Sigmoid colon (tissue), 6 donors: ENCODE measurements at regions not wholly inside any gene's neighbourhood (a gene's known extent, or its start where the extent isn't known, plus 50 kb on each side); places are given as distances from the start of the nearest gene placed in this dataset.

ENCODE experiments used
- DNase-seq: peaks from one replicate; pipeline ENCODE4 v3.0.0-alpha.2; 2019
- H3K27ac ChIP-seq, 4 donors: fragments of 200-600 bp; sonication (generic); one replicate each; pipeline ENCODE4 v1.5.1; 2016 to 2019; ENCODE audit warnings: mild to moderate bottlenecking in 1 of 4
- H3K27me3 ChIP-seq, 3 donors: fragments of 200-600 bp; sonication (generic); one replicate each; pipeline ENCODE4 v1.5.1; 2019; ENCODE audit warnings: mild to moderate bottlenecking in 1 of 3
- H3K36me3 ChIP-seq, 4 donors: fragments of 200-600 bp; sonication (generic); one replicate each; pipeline ENCODE4 v1.5.1; 2016 to 2019
- H3K4me1 ChIP-seq, 4 donors: fragments of 200-600 bp; sonication (generic); one replicate each; pipeline ENCODE4 v1.5.1; 2017 to 2019
- H3K4me3 ChIP-seq, 4 donors: fragments of 200-600 bp; sonication (generic); one replicate each; pipeline ENCODE4 v1.5.1; 2017 to 2019; ENCODE audit warnings: mild to moderate bottlenecking in 2 of 4, moderate library complexity in 1 of 4
- H3K9me3 ChIP-seq, 4 donors: fragments of 200-600 bp in 3 of 4; sonication (generic) in 3 of 4; one replicate each; pipeline versions ENCODE4 v1.5.1 to v1.6.1; 2013 to 2019
- EP300 ChIP-seq, 4 donors: sonication (generic); formaldehyde crosslinking; IDR thresholded peaks; one replicate each; pipeline ENCODE4 v1.6.1; 2017; ENCODE audit warnings: antibody characterized with exemption in 4 of 4
- POLR2A ChIP-seq, 2 donors: fragments of 450-650 bp; IDR thresholded peaks; one replicate each; pipeline ENCODE4 v1.6.1; 2016; ENCODE audit warnings: antibody characterized with exemption in 2 of 2, mild to moderate bottlenecking in 2 of 2, moderate library complexity in 2 of 2
- POLR2AphosphoS5 ChIP-seq, 4 donors: sonication (generic); formaldehyde crosslinking; IDR thresholded peaks; one replicate each; pipeline ENCODE4 v1.6.1; 2017; ENCODE audit warnings: antibody characterized with exemption in 4 of 4
- WGBS, 2 donors: extraction: QIAGEN DNeasy Blood & Tissue Kit; methylation state at CpG; one replicate each; pipeline ENCODE4 v1.1.7; 2013; 5-methylcytosine and 5-hydroxymethylcytosine counted together
- intact Hi-C: fragments of 100-400 bp; cut with DNase I; formaldehyde crosslinking; loops from one replicate; pipeline ENCODE4 v1.15.1; 2023
- TF ChIP-seq, protein P1 (sequence below), 4 experiments: fragments of 450-650 bp in 3 of 4; fragments of 200-600 bp in 1 of 4; IDR thresholded peaks; one replicate each; pipeline ENCODE4 v1.5.1; 2016 to 2019; ENCODE audit warnings: antibody characterized with exemption in 4 of 4, mild to moderate bottlenecking in 3 of 4, moderate library complexity in 2 of 4
- donor health status: healthy with polysubstance abuse.
- donor health status: healthy.

DNA sequence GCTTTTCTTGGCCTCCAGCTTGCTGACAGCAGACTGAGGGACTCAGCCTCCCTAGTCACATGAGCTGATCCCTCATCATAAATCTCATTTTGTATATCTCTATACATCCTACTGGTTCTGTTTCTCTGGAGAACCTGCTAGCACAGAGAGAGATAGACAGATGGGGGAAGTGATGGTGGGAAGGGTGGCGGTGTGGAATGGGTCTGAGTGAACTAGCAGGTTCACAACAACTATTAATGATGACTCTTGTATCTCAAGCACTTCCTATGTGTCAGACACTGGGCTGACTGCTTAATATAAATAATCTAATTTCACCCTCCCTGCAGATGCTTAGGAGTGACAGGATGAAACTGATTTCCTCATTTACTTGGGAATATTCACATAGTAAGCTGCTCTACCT lies 106.9 kb upstream of the TLE3 start:
- no peaks in the 10 kb centered on the region for H3K36me3 ChIP-seq
- no peaks in the 10 kb centered on the region for H3K27me3 ChIP-seq
- H3K9me3 ChIP-seq = no peaks in the 10 kb centered on the region
- 95 to 96% methylated on average over 1 of the region's 1 CpG for WGBS, 2 donors
- TF ChIP-seq POLR2A (IDR thresholded peaks at IDR 0.05) (no peak), EP300 (IDR thresholded peaks at IDR 0.05) (no peak), POLR2AphosphoS5 (IDR thresholded peaks at IDR 0.05) (no peak)
- TF ChIP-seq, protein P1, sequence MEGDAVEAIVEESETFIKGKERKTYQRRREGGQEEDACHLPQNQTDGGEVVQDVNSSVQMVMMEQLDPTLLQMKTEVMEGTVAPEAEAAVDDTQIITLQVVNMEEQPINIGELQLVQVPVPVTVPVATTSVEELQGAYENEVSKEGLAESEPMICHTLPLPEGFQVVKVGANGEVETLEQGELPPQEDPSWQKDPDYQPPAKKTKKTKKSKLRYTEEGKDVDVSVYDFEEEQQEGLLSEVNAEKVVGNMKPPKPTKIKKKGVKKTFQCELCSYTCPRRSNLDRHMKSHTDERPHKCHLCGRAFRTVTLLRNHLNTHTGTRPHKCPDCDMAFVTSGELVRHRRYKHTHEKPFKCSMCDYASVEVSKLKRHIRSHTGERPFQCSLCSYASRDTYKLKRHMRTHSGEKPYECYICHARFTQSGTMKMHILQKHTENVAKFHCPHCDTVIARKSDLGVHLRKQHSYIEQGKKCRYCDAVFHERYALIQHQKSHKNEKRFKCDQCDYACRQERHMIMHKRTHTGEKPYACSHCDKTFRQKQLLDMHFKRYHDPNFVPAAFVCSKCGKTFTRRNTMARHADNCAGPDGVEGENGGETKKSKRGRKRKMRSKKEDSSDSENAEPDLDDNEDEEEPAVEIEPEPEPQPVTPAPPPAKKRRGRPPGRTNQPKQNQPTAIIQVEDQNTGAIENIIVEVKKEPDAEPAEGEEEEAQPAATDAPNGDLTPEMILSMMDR (IDR thresholded peaks at IDR 0.05) = no peak
- H3K4me1 ChIP-seq = peaks cover 0 to 30% (median 22%) of the 10 kb centered on the region in 4 donors
- intact Hi-C loops = no loop called here
- H3K4me3 ChIP-seq = no peak overlapping the region
- H3K27ac ChIP-seq = no peak overlapping the region
- DNase-seq = no peak

DNA sequence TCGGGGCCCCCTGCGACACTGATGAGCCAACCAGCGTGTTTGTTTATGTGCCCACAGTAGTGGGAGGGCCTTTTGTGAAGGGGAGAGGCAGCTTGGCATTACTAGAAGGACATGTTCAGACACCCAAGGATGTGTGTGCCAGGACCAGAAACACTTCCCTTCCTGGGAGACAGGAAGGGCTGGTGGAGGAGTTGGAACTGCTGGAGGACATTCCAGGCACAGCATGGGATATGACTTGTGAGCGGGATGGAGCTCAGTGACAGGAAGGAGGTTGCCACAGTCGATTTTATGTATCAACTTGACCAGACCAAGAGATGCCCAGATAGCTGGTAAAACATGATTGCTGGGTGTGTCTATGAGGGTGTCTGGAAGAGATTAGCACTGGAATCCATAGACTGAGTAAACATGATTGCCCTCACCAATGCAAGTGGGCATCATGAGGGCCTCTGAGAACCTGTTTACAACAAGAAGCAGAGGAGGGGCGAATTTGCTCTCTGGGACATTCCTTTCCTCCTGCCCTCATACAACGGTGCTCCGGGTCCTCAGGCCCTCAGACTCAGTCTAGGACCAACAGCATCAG lies 106.4 kb upstream of the TLE3 start:
- TF ChIP-seq EP300 (IDR thresholded peaks at IDR 0.05) = no peak
- no peaks in the 10 kb centered on the region for H3K36me3 ChIP-seq
- intact Hi-C loops = no loop called here
- H3K4me1 ChIP-seq = peaks cover 0 to 33% (median 25%) of the 10 kb centered on the region in 4 donors
- WGBS, 2 donors = 87 to 90% methylated on average over 8 of the region's 8 CpGs
- no peaks in the 10 kb centered on the region for H3K27me3 ChIP-seq
- no peak overlapping the region for H3K4me3 ChIP-seq
- no peak for DNase-seq
- no peaks in the 10 kb centered on the region for H3K9me3 ChIP-seq
- H3K27ac ChIP-seq = no peak overlapping the region

DNA sequence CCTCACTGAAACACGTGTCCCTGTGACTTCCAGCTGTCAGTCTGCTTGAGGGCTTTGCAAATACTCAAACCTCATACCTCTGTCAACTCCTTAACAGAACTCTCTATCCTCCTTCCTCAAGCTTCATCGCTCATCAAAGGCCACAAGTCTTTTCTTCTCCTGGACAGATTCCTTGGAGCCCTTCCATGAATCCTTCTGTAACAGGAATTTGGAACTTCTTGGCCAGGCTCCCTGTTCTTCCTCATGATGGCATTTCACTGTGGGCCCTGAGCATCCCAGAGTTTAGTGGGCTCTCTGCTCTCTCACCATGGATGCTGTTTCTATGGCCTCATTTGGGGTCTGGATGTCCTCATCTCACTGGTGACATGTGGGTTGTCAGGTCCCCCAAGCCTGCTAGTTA lies 105.0 kb upstream of the TLE3 start:
- 73 to 74% methylated on average over 2 of the region's 2 CpGs for WGBS, 2 donors
- H3K4me3 ChIP-seq = no peak overlapping the region
- peak overlapping the region in 2 of 4 donors; percentile 23 to 36 for H3K27ac ChIP-seq
- TF ChIP-seq, protein P1 (IDR thresholded peaks at IDR 0.05) = no peak
- TF ChIP-seq POLR2A (IDR thresholded peaks at IDR 0.05) (no peak), EP300 (IDR thresholded peaks at IDR 0.05) (no peak), POLR2AphosphoS5 (IDR thresholded peaks at IDR 0.05) (no peak)
- no peaks in the 10 kb centered on the region for H3K9me3 ChIP-seq
- intact Hi-C loops = no loop called here
- no peaks in the 10 kb centered on the region for H3K36me3 ChIP-seq
- H3K4me1 ChIP-seq = peaks cover 0 to 33% (median 25%) of the 10 kb centered on the region in 4 donors
- no peaks in the 10 kb centered on the region for H3K27me3 ChIP-seq
- DNase-seq = no peak

DNA sequence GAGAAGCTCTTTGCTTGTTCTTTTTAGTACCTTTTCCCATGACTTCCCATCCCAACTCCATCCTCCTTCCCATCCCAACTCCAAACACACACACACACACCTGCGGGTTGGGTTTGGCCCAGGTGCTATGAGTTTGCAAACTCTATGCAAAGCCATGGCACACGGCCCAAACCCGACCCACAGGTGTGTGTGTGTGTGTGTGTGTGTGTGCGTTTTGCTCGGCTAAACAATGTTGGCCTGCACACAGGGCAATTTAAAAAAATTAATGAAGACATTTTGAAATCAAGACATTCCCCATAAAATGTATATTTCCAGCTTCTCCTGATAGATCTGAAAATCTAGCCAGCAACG lies 103.7 kb upstream of the TLE3 start:
- Histone ChIP-seq H3K4me1 (peaks cover 0 to 41% (median 30%) of the 10 kb centered on the region in 4 donors), H3K27me3 (no peaks in the 10 kb centered on the region), H3K4me3 (no peak overlapping the region), H3K36me3 (no peaks in the 10 kb centered on the region), H3K27ac (peak overlapping the region in 2 of 4 donors; percentile 70 to 80), H3K9me3 (no peaks in the 10 kb centered on the region)
- intact Hi-C loops = no loop called here
- TF ChIP-seq POLR2AphosphoS5 (IDR thresholded peaks at IDR 0.05) (no peak), POLR2A (IDR thresholded peaks at IDR 0.05) (no peak)
- DNase-seq = peak; percentile 50
- WGBS, 2 donors = 31 to 61% methylated on average over 6 of the region's 6 CpGs

DNA sequence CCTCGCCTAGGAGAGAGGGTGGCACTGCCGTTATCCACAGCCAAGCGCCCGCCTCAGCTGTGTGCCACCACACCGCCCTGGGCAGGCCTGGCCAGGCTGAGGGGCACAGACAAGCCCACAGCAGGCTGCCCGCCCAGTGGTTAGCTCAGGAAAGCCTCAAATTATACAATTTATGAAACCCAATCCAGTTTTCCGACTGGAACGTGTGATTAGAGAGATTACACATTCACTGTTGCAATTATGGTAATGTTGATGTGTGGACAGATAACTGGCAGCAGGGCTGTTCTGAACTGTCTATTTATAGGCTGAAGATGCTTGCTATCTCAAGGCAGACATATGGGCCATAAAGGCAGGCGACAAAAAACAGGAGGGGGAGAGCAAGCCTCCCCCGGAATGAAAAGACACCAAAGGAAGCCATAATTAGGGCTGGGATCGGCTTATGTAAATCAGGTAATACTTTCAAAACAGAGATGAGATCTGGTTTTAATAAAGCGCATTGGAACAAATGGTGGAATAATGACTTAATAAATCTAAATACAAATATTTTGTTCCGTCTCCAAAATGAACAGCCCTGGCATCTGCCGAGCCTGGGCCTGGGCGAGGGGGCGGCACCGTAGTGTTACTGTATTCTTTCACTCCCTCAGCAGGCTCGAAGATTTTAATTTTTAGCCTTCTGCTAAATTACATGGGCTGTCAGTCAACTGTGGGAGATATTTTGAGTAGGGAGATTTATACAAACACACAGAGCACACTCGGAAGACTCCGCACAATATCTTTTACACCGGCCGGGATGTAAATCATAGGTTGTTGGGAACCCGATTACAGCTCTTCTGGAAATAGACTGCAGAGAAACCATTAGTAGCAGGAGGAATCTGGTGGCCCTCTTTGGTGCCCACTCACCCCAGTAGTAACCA lies 103.1 kb upstream of the TLE3 start:
- intact Hi-C loops = no loop called here
- H3K4me1 ChIP-seq = peaks cover 0 to 47% (median 37%) of the 10 kb centered on the region in 4 donors
- WGBS, 2 donors = 80 to 81% methylated on average over 23 of the region's 23 CpGs
- H3K27me3 ChIP-seq = no peaks in the 10 kb centered on the region
- H3K27ac ChIP-seq = peak overlapping the region; percentile 21 to 80 (median 60)
- H3K36me3 ChIP-seq = no peaks in the 10 kb centered on the region
- peak; percentile 21 for DNase-seq
- H3K4me3 ChIP-seq = no peak overlapping the region
- no peaks in the 10 kb centered on the region for H3K9me3 ChIP-seq
- TF ChIP-seq, protein P1 (IDR thresholded peaks at IDR 0.05) = no peak
- peak in 2 of 4 donors; percentile 5 to 46 for TF ChIP-seq POLR2AphosphoS5 (IDR thresholded peaks at IDR 0.05)
